ENCODE measurements at regions not wholly inside any gene's neighbourhood (a gene's known extent, or its start where the extent isn't known, plus 50 kb on each side); places are given as distances from the start of the nearest gene placed in this dataset.

- CTCF ChIA-PET: no interaction called here
- no peak for TF ChIP-seq CTCF (IDR thresholded peaks at IDR 0.05; ENCODE audit: control extremely low read depth, extremely low read depth, low read depth, missing control alignments)
- POLR2A ChIA-PET: no interaction called here
- no peak for DNase-seq (ENCODE audit: extremely low spot score)
Measured at GRCh38 chr2:19790291-19790690, 111.5 kb downstream of the TTC32 start.

DNA sequence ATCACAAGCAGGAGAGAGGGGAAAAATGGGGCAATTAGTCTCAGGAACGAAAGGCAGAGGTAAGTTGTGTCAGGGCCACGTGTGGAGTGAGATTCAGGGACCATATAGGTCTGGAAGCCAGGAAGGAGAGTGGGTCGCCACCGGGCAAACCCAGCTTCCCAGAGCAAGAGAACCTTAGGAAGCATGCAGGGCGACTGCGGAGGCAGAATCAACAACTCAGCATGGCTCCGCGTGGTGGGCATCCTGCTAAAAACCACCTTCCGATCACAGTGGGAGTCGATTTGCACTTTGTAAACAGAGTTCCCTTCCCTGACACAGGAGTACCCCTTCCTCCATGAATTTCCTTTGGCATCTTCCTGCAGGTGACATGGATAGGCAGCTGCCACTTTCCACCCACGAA, 114.6 kb downstream of the TTC32 start:
- TF ChIP-seq CTCF (IDR thresholded peaks at IDR 0.05; ENCODE audit: control extremely low read depth, extremely low read depth, low read depth, missing control alignments): no peak
- ChIA-PET POLR2A (no interaction called here), CTCF (no interaction called here)
- DNase-seq (ENCODE audit: extremely low spot score): no peak

GRCh38 chr2:19786408-19787058, 115.2 kb downstream of the TTC32 start:
- TF ChIP-seq CTCF (IDR thresholded peaks at IDR 0.05; ENCODE audit: control extremely low read depth, extremely low read depth, low read depth, missing control alignments): no peak
- DNase-seq (ENCODE audit: extremely low spot score): no peak
- POLR2A ChIA-PET: no interaction called here
- CTCF ChIA-PET: no interaction called here

GRCh38 chr2:19785867-19786266, 115.9 kb downstream of the TTC32 start:
- ChIA-PET POLR2A (no interaction called here), CTCF (no interaction called here)
- DNase-seq (ENCODE audit: extremely low spot score): no peak
- TF ChIP-seq CTCF (IDR thresholded peaks at IDR 0.05; ENCODE audit: control extremely low read depth, extremely low read depth, low read depth, missing control alignments): no peak

DNA sequence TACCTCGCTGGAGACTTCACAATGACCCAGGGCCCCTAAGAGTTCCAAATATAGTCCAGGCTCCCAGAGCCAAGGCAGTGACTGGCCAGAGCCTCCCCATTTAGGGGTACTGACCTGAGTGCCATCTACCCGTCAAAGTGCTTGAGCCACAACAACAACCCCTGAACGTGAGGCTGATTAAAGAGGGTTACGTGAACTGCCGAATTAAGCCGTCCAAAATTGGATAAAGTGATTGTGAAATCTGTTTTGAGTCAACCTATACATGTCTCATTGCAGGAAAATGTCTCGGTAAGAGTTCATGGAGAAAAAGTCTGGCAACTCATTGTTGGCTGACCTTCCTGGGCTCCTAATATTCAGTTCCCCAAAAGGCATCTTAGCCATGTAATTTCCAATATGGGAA, 116.3 kb downstream of the TTC32 start:
- no peak for TF ChIP-seq CTCF (IDR thresholded peaks at IDR 0.05; ENCODE audit: control extremely low read depth, extremely low read depth, low read depth, missing control alignments)
- ChIA-PET CTCF (no interaction called here), POLR2A (no interaction called here)
- DNase-seq (ENCODE audit: extremely low spot score): no peak

DNA sequence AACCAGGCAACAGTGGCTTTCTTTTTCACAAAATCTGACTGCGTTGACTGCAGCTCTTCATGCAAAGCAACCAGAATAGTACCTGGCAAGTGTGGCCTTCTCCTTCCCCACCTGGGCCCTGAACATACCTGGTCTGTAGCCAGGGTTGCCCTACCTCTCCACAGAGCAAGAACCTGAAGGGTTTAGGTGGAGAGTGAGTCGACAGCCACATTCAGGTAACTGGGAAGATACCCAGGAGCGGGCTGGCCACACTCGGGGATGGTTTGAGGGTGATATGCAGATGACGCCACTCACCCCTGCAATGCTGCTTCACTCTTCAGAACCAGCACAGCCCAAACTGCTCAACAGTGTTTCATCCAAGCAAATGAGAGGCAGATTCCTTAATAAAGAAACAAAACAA, 117.3 kb downstream of the TTC32 start:
- ChIA-PET POLR2A (no interaction called here), CTCF (no interaction called here)
- no peak for TF ChIP-seq CTCF (IDR thresholded peaks at IDR 0.05; ENCODE audit: control extremely low read depth, extremely low read depth, low read depth, missing control alignments)
- DNase-seq (ENCODE audit: extremely low spot score): no peak

DNA sequence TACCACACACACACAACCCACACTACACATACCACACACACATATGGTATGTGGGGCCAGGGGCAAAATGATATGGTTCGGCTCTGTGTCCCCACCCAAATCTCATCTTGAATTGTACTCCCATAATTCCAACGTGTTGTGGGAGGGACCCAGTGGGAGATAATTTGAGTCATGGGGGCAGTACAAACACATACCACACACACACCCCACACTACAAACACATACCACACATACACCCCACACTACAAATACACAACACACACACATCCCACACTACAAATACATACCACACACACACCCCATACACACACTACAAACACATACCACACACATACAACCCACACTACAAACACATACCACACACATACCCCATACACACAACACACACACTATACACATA, 117.8 kb downstream of the TTC32 start:
- no peak for TF ChIP-seq CTCF (IDR thresholded peaks at IDR 0.05; ENCODE audit: control extremely low read depth, extremely low read depth, low read depth, missing control alignments)
- POLR2A ChIA-PET: no interaction called here
- CTCF ChIA-PET: no interaction called here
- DNase-seq (ENCODE audit: extremely low spot score): no peak

Measured in GM10248 (cell line).